NCI-H2196 (cell line): ENCODE measurements at regions not wholly inside any gene's neighbourhood (a gene's known extent, or its start where the extent isn't known, plus 50 kb on each side); places are given as distances from the start of the nearest gene placed in this dataset.
"Not testable (repeated sequence)": the region's sequence is repeated elsewhere in the genome, so short reads cannot be mapped to it uniquely, and the experiment has no call there.

Experiments
- DNase-seq: peaks from one replicate; lab custom pipeline; 2025; ENCODE audit not compliant: unreplicated experiment; lab: John Stamatoyannopoulos, UW

DNA sequence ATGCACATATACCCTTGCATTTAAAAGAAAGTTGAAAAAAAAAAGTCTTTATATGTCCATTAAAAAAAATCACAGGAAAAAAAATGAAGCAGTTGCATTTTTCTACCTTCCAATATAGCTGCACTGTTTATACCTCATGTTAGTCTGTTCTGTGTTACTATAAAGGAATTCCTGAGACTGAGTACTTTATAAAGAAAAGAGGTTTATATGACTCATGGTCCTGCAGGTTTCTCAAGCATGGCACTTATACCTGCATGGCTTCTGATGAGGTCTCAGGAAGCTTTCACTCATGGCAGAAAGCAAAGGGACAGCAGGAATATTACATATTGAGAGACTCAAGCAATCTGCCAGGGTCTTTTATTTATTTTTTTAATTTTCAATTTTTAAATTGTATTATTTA, 277.2 kb upstream of the BCHE start:
- DNase-seq = no peak

DNA sequence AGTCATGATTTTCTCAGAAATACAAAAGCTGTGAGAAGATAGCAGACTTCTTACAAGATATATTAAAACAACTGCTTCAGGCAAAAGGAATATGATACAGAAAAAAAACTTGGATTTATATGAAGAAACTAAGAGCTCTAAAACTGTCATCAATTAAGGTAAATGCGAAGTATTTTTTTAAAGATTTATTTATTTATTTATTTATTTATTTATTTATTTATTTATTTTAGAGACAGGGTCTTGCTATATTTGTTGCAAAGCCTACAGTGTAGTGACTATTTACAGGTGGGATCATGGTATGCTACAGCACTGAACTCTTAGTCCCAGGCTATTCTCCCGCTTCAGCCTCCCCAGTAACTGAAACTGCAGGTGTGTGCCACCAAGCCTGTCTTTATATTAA, 274.3 kb upstream of the BCHE start:
- DNase-seq = no peak

- DNase-seq = no peak
These were observed 272.9 kb upstream of the BCHE start for GRCh38 chr3:166110102-166110501.

GRCh38 chr3:166104938-166105337, 267.7 kb upstream of the BCHE start:
- DNase-seq = no peak

DNA sequence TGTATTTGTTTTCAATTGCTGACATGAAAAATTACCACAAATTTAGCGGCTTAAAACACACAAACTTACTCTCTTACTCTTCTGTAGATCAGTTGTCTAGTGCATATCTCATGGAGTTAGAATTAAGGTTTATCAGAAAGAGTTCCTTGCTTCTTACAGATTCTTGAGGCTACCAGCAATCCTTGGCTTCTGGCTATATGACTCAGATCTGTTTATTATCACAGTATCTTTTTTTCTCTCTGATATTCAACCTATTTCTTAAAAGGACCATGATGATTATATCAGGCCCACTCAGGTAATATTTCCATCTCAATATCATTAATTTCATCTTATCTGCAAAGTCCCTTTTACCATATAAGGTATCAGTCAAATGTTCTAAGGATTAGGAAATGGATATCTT, 263.5 kb upstream of the BCHE start:
- no peak for DNase-seq

DNA sequence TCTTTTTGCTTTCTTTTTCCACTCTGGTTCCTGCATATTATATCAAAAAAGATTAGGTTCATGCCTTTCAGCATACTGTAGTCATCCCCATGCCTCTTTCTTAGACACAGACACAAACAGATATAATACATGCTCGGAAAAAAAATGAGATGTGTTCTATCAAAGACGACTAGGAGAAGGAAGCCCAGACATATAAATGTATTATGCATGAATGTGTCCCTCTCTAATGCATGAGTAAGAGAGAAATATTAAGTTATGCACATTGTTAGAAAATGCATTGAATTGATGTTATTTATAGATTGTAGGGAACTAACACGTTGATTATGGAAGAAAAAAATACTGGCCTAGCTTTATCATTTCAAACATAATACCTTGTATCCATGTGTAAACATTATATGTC, 252.4 kb upstream of the BCHE start:
- no peak for DNase-seq

DNA sequence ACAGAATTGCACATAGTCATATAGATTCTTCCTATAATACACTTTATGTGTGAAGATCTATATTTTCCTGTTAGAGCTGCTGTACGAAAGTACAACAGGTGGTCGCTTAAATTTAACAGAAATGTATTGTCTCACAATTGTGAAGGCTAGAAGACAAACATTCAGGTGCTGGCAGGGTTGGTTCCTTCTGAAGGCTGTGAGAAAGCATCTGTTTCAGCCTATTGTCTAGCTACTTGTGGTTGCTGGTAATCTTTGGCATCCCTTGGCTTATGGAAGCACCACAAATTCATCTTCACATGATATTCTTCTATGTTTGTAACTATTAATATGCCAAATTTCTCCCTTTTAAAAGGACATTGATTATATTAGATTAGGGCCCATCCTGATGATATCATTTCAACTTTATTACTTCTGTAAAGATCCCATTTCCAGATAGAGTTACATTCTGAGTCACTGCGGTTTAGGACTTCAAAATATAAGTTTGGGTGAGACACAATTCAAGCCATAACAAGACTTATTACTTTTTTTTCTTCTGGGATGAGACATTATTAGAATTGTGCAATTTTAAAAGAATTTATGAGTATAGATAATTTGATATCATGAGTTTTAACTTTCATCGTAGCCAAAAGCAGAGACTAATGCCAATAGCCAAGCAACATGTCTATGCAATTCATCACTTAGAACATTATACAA, 248.1 kb upstream of the BCHE start:
- no peak for DNase-seq

GRCh38 chr3:166080096-166080495, 242.9 kb upstream of the BCHE start:
- no peak for DNase-seq

DNA sequence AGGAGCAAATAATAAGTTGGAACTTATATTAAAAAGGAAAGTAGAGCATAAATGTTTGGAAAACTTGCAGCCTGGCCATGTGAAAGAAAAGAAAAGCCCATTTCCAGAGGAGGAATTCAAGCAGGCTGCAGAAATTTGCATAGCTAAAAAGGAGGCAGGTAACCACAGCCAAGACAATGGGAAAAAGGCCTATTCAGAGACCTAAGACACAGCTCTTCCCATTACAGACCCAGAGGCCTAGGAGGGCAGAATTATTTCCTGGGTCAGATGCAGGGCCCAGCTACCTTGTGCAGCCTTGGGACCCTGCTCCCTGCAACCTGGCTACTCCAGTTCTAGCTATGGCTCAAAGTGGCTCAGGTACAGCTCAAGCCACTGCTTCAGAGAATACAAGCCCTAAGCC, 234.6 kb upstream of the BCHE start:
- no peak for DNase-seq

DNA sequence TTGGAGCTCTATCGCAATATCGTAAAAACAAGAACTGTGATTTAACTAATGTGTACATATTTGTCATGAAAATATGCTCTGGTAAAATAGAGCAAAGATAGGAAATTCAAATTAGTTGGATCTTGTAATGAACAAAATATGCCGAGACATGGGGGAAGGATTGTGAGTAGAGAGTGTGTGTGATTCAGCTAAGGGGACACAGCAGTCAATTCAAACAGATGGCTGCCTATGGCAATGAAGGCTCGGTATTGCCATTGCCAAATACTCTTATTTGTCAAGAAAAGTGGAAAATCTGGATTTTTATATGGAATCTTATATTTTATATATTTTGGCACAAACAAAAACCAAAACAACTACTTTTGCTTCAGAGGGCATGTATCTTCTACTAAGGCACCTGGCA, 227.3 kb upstream of the BCHE start:
- no peak for DNase-seq

- no peak for DNase-seq
These were observed 223.7 kb upstream of the BCHE start for GRCh38 chr3:166060789-166061479.

DNA sequence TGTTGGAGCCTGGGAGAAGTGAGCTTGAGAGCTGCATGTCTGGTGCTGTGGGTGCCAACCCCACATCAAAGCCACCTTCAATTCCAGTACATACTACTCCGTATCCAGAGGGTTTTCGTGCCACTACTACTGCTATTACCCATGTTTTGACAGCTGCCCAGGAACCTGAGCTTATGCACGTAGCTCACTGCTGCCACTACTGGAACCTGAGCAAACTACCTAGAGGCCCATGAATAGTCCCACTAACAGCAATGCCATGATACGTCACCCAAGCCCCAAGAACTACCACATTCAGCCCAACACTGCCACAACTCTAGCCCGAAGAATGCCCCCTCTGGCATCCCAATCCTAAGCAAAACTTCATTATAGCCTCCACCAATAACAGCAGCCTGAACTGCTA, 215.2 kb upstream of the BCHE start:
- DNase-seq = no peak

GRCh38 chr3:166029507-166029906, 192.3 kb upstream of the BCHE start:
- no peak for DNase-seq

- DNase-seq = peak; percentile 61
These were observed 176.0 kb upstream of the BCHE start for GRCh38 chr3:166013073-166013679.

DNA sequence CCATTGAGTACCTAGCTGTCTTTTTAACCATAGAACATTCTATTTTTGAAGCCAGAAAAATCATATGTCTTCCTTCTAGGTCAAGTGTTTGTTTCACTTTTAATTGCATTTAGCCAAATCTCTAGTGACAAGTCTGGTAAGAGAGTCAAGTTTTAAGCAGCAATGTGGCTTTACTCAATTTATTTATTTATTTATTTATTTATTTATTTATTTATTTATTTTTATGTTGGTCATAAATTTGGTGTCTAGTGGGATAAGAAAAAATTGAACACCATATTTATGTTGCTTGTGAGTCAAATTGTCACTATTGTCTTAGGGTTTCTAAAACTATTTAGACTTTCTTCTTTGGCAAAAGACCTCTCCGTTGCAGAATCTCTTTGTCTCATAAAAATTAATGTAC, 174.5 kb upstream of the BCHE start:
- DNase-seq = no peak

GRCh38 chr3:166005126-166005525, 167.9 kb upstream of the BCHE start:
- DNase-seq = no peak

- no peak for DNase-seq
These were observed 157.1 kb upstream of the BCHE start for GRCh38 chr3:165994293-165994692.

DNA sequence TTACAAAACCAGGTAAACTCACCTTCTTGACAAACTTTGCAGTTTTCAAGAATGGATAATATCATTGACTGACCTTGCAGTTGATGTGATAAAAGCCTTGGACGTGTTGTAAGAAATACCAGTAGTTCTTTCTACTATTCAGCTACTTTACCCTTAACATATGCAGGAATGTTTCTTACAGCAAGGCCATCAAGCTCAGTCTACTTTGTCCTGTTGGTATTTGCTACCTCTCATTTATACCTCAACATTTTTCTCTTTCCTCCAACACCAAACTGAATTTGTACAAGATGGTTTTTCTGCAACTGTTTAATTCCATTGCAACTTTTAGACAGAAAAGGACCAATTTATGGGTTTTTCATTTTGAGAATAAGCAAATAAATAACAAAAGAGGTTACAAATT, 147.4 kb upstream of the BCHE start:
- DNase-seq = no peak

- no peak for DNase-seq
These were observed 146.1 kb upstream of the BCHE start for GRCh38 chr3:165983284-165983683.

DNA sequence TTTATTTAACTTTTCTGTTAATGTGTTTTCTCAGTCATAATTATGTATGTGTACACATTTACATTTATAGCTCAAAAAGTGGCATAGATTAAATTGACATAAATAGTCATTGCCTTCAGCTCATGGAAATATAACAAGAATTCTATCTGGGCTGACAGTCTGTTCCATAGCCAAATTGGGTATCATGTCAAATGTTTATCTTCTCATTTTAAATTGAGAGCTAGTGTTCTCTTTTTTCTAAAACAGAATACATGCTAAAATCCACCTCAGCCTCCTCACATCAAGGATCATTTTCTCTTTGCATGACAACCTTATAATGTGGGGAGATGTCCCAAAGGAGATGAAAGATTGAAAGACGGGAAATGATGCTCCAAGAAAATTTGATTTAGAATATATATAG, 144.1 kb upstream of the BCHE start:
- no peak for DNase-seq

GRCh38 chr3:165960825-165961224, 123.6 kb upstream of the BCHE start:
- not testable (repeated sequence) for DNase-seq

GRCh38 chr3:165954171-165954570, 116.9 kb upstream of the BCHE start:
- DNase-seq = no peak

- DNase-seq = no peak
These were observed 109.1 kb upstream of the BCHE start for GRCh38 chr3:165946360-165946759.
